22Rv1 (cell line): ENCODE measurements at regions not wholly inside any gene's neighbourhood (a gene's known extent, or its start where the extent isn't known, plus 50 kb on each side); places are given as distances from the start of the nearest gene placed in this dataset.

Experiments used
- ZFX ChIP-seq: fragments of 450-650 bp; IDR thresholded peaks from 2 replicates; pipeline ENCODE4 v1.6.1; 2017; ENCODE audit warnings: antibody characterized with exemption, borderline replicate concordance
- TF ChIP-seq, protein P1 (sequence below): fragments of 450-650 bp; IDR thresholded peaks from 2 replicates; pipeline ENCODE4 v1.5.1; 2017; ENCODE audit warnings: mild to moderate bottlenecking

- TF ChIP-seq, protein P1, sequence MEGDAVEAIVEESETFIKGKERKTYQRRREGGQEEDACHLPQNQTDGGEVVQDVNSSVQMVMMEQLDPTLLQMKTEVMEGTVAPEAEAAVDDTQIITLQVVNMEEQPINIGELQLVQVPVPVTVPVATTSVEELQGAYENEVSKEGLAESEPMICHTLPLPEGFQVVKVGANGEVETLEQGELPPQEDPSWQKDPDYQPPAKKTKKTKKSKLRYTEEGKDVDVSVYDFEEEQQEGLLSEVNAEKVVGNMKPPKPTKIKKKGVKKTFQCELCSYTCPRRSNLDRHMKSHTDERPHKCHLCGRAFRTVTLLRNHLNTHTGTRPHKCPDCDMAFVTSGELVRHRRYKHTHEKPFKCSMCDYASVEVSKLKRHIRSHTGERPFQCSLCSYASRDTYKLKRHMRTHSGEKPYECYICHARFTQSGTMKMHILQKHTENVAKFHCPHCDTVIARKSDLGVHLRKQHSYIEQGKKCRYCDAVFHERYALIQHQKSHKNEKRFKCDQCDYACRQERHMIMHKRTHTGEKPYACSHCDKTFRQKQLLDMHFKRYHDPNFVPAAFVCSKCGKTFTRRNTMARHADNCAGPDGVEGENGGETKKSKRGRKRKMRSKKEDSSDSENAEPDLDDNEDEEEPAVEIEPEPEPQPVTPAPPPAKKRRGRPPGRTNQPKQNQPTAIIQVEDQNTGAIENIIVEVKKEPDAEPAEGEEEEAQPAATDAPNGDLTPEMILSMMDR = no peak
- TF ChIP-seq ZFX = no peak
Observed at GRCh38 chr4:178063568-178063967, 621.3 kb upstream of the AGA start.
